SK-N-MC (cell line): ENCODE measurements at regions not wholly inside any gene's neighbourhood (a gene's known extent, or its start where the extent isn't known, plus 50 kb on each side); places are given as distances from the start of the nearest gene placed in this dataset.

Experiments used
- EZH2 ChIP-seq: fragments of 200-600 bp; sonication (generic); IDR thresholded peaks from one replicate; pipeline ENCODE4 v1.6.1; 2017; ENCODE audit warnings: antibody characterized with exemption
- POLR2AphosphoS5 ChIP-seq: IDR thresholded peaks from 2 replicates; pipeline ENCODE4 v1.6.1; 2012; ENCODE audit warnings: mild to moderate bottlenecking, low read depth, low read length, borderline replicate concordance

DNA sequence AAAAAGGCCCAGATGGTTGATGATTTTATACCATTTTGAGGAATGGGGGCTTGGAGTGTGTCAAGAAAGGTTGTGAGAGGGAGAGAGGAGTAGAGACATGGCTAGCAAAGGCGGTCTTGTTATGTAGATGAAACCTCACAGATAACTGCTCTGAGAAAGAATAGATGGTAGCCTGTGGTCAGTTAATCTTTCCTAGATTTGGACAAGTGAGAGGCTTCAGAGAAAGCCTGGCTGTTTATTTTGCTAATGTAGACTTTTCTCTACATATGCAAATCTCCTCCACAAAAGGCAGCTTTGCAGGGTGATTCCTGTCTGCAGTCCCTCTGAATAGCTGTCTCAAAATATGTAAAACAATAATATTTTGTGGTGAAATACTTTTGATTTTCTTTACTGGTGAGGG lies 177.3 kb downstream of the OTOL1 start:
- TF ChIP-seq EZH2 (no peak), POLR2AphosphoS5 (no peak)
